B cell (primary cell): ENCODE measurements at regions not wholly inside any gene's neighbourhood (a gene's known extent, or its start where the extent isn't known, plus 50 kb on each side); places are given as distances from the start of the nearest gene placed in this dataset.

ENCODE experiments used
- ATAC-seq: fragments of 200-7000 bp; cut with Tn5 transposase; one replicate; pipeline ENCODE4 v1.10.0; 2021; ENCODE audit warnings: low read depth, mild to moderate bottlenecking, moderate number of reproducible peaks, moderate library complexity
- CTCF ChIA-PET: fragments of 350-600 bp; sonication (Branson Sonifier 250); formaldehyde crosslinking; loops from one replicate; lab custom pipeline; 2021; ENCODE audit warnings: antibody characterized with exemption, inconsistent platforms; lab: Charles Lee
- POLR2A ChIA-PET: fragments of 350-600 bp; sonication (Branson Sonifier 250); formaldehyde crosslinking; loops from one replicate; lab custom pipeline; 2021; ENCODE audit warnings: antibody characterized with exemption; lab: Charles Lee
- DNase-seq: peaks from one replicate; pipeline ENCODE4 v3.0.0; 2013
- H2AFZ ChIP-seq: 2 replicates; pipeline ENCODE4 v1.6.1; 2012; ENCODE audit warnings: mild to moderate bottlenecking, low read depth, low read length; ENCODE audit not compliant: insufficient read depth, poor library complexity, severe bottlenecking
- H3K27ac ChIP-seq, 2 donors: 1 replicate in 1 of 2; 2 replicates in 1 of 2; pipeline ENCODE4 v1.5.1; 2012 to 2013; ENCODE audit warnings: low read length in 2 of 2, mild to moderate bottlenecking in 2 of 2, moderate library complexity in 1 of 2
- H3K27me3 ChIP-seq, 4 experiments: fragments of 200-600 bp in 1 of 4; sonication (generic) in 1 of 4; replicated peaks in 1 of 4; 1 replicate in 2 of 4; 2 replicates in 2 of 4; pipeline versions ENCODE4 v1.6.1 to v1.7.0; 2013 to 2016; ENCODE audit warnings: low read length in 3 of 4, mild to moderate bottlenecking in 2 of 4, mixed read lengths in 1 of 4, moderate library complexity in 1 of 4; ENCODE audit not compliant: insufficient read depth in 4 of 4, control insufficient read depth in 3 of 4; ENCODE audit errors: control extremely low read depth in 1 of 4
- H3K36me3 ChIP-seq, 2 experiments: replicated peaks in 1 of 2; 1 replicate in 1 of 2; 2 replicates in 1 of 2; pipeline versions ENCODE4 v1.6.1 to v1.7.1; 2013; ENCODE audit warnings: low read length in 1 of 2; ENCODE audit not compliant: insufficient read depth in 2 of 2, control insufficient read depth in 1 of 2; ENCODE audit errors: control extremely low read depth in 1 of 2, extremely low read depth in 1 of 2
- H3K4me1 ChIP-seq, 2 donors: fragments of 200-600 bp in 1 of 2; sonication (generic) in 1 of 2; 1 replicate in 1 of 2; 2 replicates in 1 of 2; pipeline versions ENCODE4 v1.5.1 to v1.6.1; 2013 to 2017; ENCODE audit warnings: low read length in 2 of 2; ENCODE audit not compliant: control insufficient read depth in 2 of 2, insufficient read depth in 2 of 2
- H3K4me2 ChIP-seq: replicated peaks from 2 replicates; pipeline ENCODE3; 2012; ENCODE audit warnings: mild to moderate bottlenecking, low read depth, low read length; ENCODE audit not compliant: poor library complexity, severe bottlenecking
- H3K4me3 ChIP-seq, 5 experiments: fragments of 200-600 bp in 1 of 5; sonication (generic) in 1 of 5; 1 replicate in 3 of 5; 2 replicates in 2 of 5; pipeline versions ENCODE4 v1.5.1 to v1.7.0; 2011 to 2016; ENCODE audit warnings: low read length in 4 of 5, mild to moderate bottlenecking in 4 of 5, low read depth in 2 of 5, control low read depth in 1 of 5, moderate library complexity in 1 of 5; ENCODE audit not compliant: insufficient read depth in 1 of 5; ENCODE audit errors: control extremely low read depth in 1 of 5, extremely low read depth in 1 of 5
- H3K79me2 ChIP-seq: fragments of 200-600 bp; sonication (generic); one replicate; pipeline ENCODE4 v1.6.0; 2016; ENCODE audit warnings: low read length; ENCODE audit not compliant: control insufficient read depth, insufficient read depth
- H3K9ac ChIP-seq: fragments of 200-600 bp; sonication (generic); 2 replicates; pipeline ENCODE4 v1.6.1; 2017; ENCODE audit warnings: mild to moderate bottlenecking, low read length, moderate library complexity
- H3K9me3 ChIP-seq, 3 donors: one replicate each; pipeline versions ENCODE4 v1.6.1 to v1.7.1; 2013; ENCODE audit warnings: low read length in 2 of 3; ENCODE audit not compliant: control insufficient read depth in 2 of 3, insufficient read depth in 1 of 3; ENCODE audit errors: control extremely low read depth in 1 of 3
- H4K20me1 ChIP-seq: 2 replicates; pipeline ENCODE4 v1.6.0; 2012; ENCODE audit warnings: mild to moderate bottlenecking, low read length; ENCODE audit not compliant: insufficient read depth, control insufficient read depth, poor library complexity, severe bottlenecking
- H3K27ac Mint-ChIP-seq: one replicate; pipeline ENCODE4 v1.8.0; 2021; ENCODE audit warnings: mixed read lengths
- H3K27me3 Mint-ChIP-seq: one replicate; pipeline ENCODE4 v1.8.0; 2021; ENCODE audit warnings: mixed read lengths
- H3K4me1 Mint-ChIP-seq: one replicate; pipeline ENCODE4 v1.8.0; 2021; ENCODE audit warnings: mixed read lengths
- H3K4me3 Mint-ChIP-seq: one replicate; pipeline ENCODE4 v1.8.0; 2021; ENCODE audit warnings: mixed read lengths
- H3K9me3 Mint-ChIP-seq: one replicate; pipeline ENCODE4 v1.8.0; 2022; ENCODE audit warnings: mixed read lengths; ENCODE audit not compliant: insufficient read depth
- CTCF ChIP-seq: fragments of 200-600 bp; IDR thresholded peaks from one replicate; pipeline ENCODE4 v1.8.0; 2022; ENCODE audit warnings: antibody characterized with exemption, mild to moderate bottlenecking
- EZH2 ChIP-seq: IDR thresholded peaks from 2 replicates; pipeline ENCODE4 v1.6.1; 2012; ENCODE audit warnings: borderline replicate concordance, low read depth, mild to moderate bottlenecking, moderate library complexity, low read length; ENCODE audit not compliant: insufficient read depth, poor library complexity, severe bottlenecking
- WGBS: methylation state at CpG from one replicate; pipeline ENCODE4 v1.1.5; 2013; ENCODE audit warnings: missing lambda C conversion rate; ENCODE audit not compliant: insufficient coverage; 5-methylcytosine and 5-hydroxymethylcytosine counted together
- intact Hi-C: fragments of 100-400 bp; cut with micrococcal nuclease; formaldehyde crosslinking; loops from one replicate; pipeline ENCODE4 v1.10.0; 2022

GRCh38 chr1:245084551-245084950 is 70.2 kb upstream of the KIF26B start:
- intact Hi-C loops: no loop called here
- H3K27me3 Mint-ChIP-seq: no peaks in the 10 kb centered on the region
- H3K4me1 Mint-ChIP-seq: no peaks in the 10 kb centered on the region
- Histone ChIP-seq H3K9ac (no peak overlapping the region), H3K4me1 (no peaks in the 10 kb centered on the region), H3K9me3 (no peaks in the 10 kb centered on the region), H3K36me3 (no peaks in the 10 kb centered on the region), H3K79me2 (no peaks in the 10 kb centered on the region), H3K4me3 (no peak overlapping the region), H3K4me2 (no peak overlapping the region), H2AFZ (no peak overlapping the region), H3K27ac (no peak overlapping the region), H3K27me3 (no peaks in the 10 kb centered on the region), H4K20me1 (no peaks in the 10 kb centered on the region)
- TF ChIP-seq EZH2 (no peak), CTCF (no peak)
- 100% methylated on average over 3 of the region's 7 CpGs for WGBS
- no peak overlapping the region for H3K4me3 Mint-ChIP-seq
- no peak overlapping the region for H3K27ac Mint-ChIP-seq
- CTCF ChIA-PET: no interaction called here
- ATAC-seq: no peak
- DNase-seq: no peak
- POLR2A ChIA-PET: no interaction called here
- H3K9me3 Mint-ChIP-seq: no peaks in the 10 kb centered on the region

GRCh38 chr1:245079021-245079609 is 75.7 kb upstream of the KIF26B start:
- H3K27ac ChIP-seq: no peak overlapping the region
- no peaks in the 10 kb centered on the region for H3K79me2 ChIP-seq
- WGBS: 78% methylated on average over 6 of the region's 9 CpGs
- POLR2A ChIA-PET: no interaction called here
- Mint-ChIP-seq H3K4me1 (no peaks in the 10 kb centered on the region), H3K9me3 (no peaks in the 10 kb centered on the region), H3K27me3 (no peaks in the 10 kb centered on the region), H3K4me3 (no peak overlapping the region), H3K27ac (no peak overlapping the region)
- no peaks in the 10 kb centered on the region for H3K36me3 ChIP-seq
- H3K9me3 ChIP-seq: no peaks in the 10 kb centered on the region
- H3K27me3 ChIP-seq: no peaks in the 10 kb centered on the region
- H3K9ac ChIP-seq: no peak overlapping the region
- no peaks in the 10 kb centered on the region for H3K4me1 ChIP-seq
- no peaks in the 10 kb centered on the region for H4K20me1 ChIP-seq
- no peak for DNase-seq
- H3K4me3 ChIP-seq: no peak overlapping the region
- H2AFZ ChIP-seq: no peak overlapping the region
- TF ChIP-seq CTCF (peak; percentile 59), EZH2 (no peak)
- intact Hi-C loops: no loop called here
- ATAC-seq: no peak
- CTCF ChIA-PET: interaction anchor here (1.3 kb wide), 1 partner anchor 924 kb away, joined by 4 read pairs; no protein-coding TSS in a partner anchor
- H3K4me2 ChIP-seq: no peak overlapping the region
